Neural cell (in vitro differentiated cells): ENCODE measurements at regions not wholly inside any gene's neighbourhood (a gene's known extent, or its start where the extent isn't known, plus 50 kb on each side); places are given as distances from the start of the nearest gene placed in this dataset.
"Not testable (repeated sequence)": the region's sequence is repeated elsewhere in the genome, so short reads cannot be mapped to it uniquely, and the experiment has no call there.

Experiments used
- H2AFZ ChIP-seq: fragments of 200-600, 300-800 bp; sonication (generic), shearing (Covaris generic); 2 replicates; pipeline ENCODE4 v1.6.0; 2014; ENCODE audit warnings: low read depth, mild to moderate bottlenecking, antibody characterized with exemption, low read length, moderate library complexity
- H3F3A ChIP-seq: fragments of 200-600 bp; shearing (Covaris generic); 2 replicates; pipeline ENCODE4 v1.6.1; 2016; ENCODE audit warnings: mild to moderate bottlenecking, moderate library complexity, mixed read lengths, antibody characterized with exemption, low read length; ENCODE audit not compliant: insufficient read depth, poor library complexity, severe bottlenecking
- H3K27ac ChIP-seq: fragments of 200-600, 300-800 bp; sonication (generic), shearing (Covaris generic); 2 replicates; pipeline ENCODE4 v1.5.1; 2014; ENCODE audit warnings: mild to moderate bottlenecking, low read length, moderate library complexity
- H3K27me3 ChIP-seq: fragments of 300-800, 200-600 bp; sonication (generic), shearing (Covaris generic); 2 replicates; pipeline ENCODE4 v1.6.0; 2014; ENCODE audit warnings: mild to moderate bottlenecking, low read depth, low read length, moderate library complexity; ENCODE audit not compliant: insufficient read depth
- H3K36me3 ChIP-seq: fragments of 300-800, 200-600 bp; sonication (generic), shearing (Covaris generic); 2 replicates; pipeline ENCODE4 v1.5.1; 2014; ENCODE audit warnings: mild to moderate bottlenecking, antibody characterized with exemption, low read length, moderate library complexity; ENCODE audit not compliant: insufficient read depth
- H3K4me2 ChIP-seq: fragments of 300-800, 200-600 bp; sonication (generic), shearing (Covaris generic); 2 replicates; pipeline ENCODE4 v1.6.0; 2014; ENCODE audit warnings: mild to moderate bottlenecking, low read length
- H3K4me3 ChIP-seq: fragments of 300-800, 200-600 bp; sonication (generic), shearing (Covaris generic); 2 replicates; pipeline ENCODE4 v1.5.1; 2014; ENCODE audit warnings: mild to moderate bottlenecking, low read length, moderate library complexity
- H3K79me2 ChIP-seq: fragments of 200-600 bp; shearing (Covaris generic); replicated peaks from 2 replicates; pipeline ENCODE4 v1.6.0; 2014; ENCODE audit warnings: mild to moderate bottlenecking, low read length, moderate library complexity; ENCODE audit not compliant: insufficient read depth
- H3K9ac ChIP-seq: fragments of 300-800, 200-600 bp; sonication (generic), shearing (Covaris generic); 2 replicates; pipeline ENCODE4 v1.6.1; 2016; ENCODE audit warnings: mild to moderate bottlenecking, low read length, mixed read lengths
- H3K9me2 ChIP-seq: fragments of 200-600 bp; shearing (Covaris generic); 2 replicates; pipeline ENCODE4 v1.6.1; 2016; ENCODE audit warnings: mild to moderate bottlenecking, low read length, mixed read lengths; ENCODE audit not compliant: insufficient read depth
- H3K9me3 ChIP-seq: fragments of 200-600, 300-800 bp; sonication (generic), shearing (Covaris generic); 2 replicates; pipeline ENCODE4 v1.6.1; 2016; ENCODE audit warnings: mild to moderate bottlenecking, mixed run types, low read length, moderate library complexity, mixed read lengths
- H4K20me1 ChIP-seq: fragments of 200-600 bp; shearing (Covaris generic); 2 replicates; pipeline ENCODE4 v1.6.1; 2016; ENCODE audit warnings: mild to moderate bottlenecking, mixed run types; ENCODE audit not compliant: insufficient read depth
- EP300 ChIP-seq: fragments of 450-650 bp; conservative IDR thresholded peaks from 2 replicates; pipeline ENCODE4 v1.6.1; 2014; ENCODE audit warnings: antibody characterized with exemption, mild to moderate bottlenecking, moderate library complexity; ENCODE audit not compliant: poor library complexity, severe bottlenecking
- POLR2AphosphoS5 ChIP-seq: IDR thresholded peaks from 2 replicates; pipeline ENCODE4 v1.6.1; 2012
- RAD21 ChIP-seq: fragments of 450-650 bp; conservative IDR thresholded peaks from 2 replicates; pipeline ENCODE4 v1.6.1; 2014; ENCODE audit warnings: antibody characterized with exemption, mild to moderate bottlenecking, moderate library complexity
- SMC3 ChIP-seq: fragments of 450-650 bp; conservative IDR thresholded peaks from 2 replicates; pipeline ENCODE4 v1.6.1; 2014; ENCODE audit warnings: antibody characterized with exemption, mild to moderate bottlenecking, moderate library complexity; ENCODE audit not compliant: poor library complexity
- TAF1 ChIP-seq: IDR thresholded peaks from 2 replicates; pipeline ENCODE4 v1.6.1; 2012; ENCODE audit warnings: low read depth
- TF ChIP-seq, protein P1 (sequence below): fragments of 450-650 bp; IDR thresholded peaks from 2 replicates; pipeline ENCODE4 v1.5.1; 2014; ENCODE audit warnings: antibody characterized with exemption, mild to moderate bottlenecking, moderate library complexity; ENCODE audit not compliant: poor library complexity, severe bottlenecking
- TF ChIP-seq, protein P2 (sequence below): IDR thresholded peaks from 2 replicates; pipeline ENCODE4 v1.6.1; 2012; ENCODE audit warnings: borderline replicate concordance

DNA sequence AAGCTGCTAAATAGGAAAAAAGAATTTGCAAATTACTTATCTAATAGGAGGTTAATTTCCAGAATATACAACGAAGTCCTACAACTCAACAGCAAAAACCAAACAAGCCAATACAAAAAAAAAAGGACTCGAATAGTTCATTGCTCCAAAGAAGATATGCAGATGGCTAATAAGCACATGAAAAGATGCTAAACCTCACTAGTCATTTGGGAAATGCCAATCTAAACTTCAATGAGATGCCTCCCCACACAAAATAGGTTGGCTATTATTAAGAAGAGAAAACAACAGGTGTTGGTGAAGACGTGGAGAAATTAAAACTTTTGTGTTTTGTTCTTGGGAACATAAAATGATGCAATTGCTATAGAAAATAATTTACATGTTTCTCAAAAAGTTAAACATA is 1634.4 kb upstream of the DDX18 start:
- Histone ChIP-seq H3F3A (no peaks in the 10 kb centered on the region), H3K4me3 (no peak overlapping the region), H3K27me3 (no peaks in the 10 kb centered on the region), H3K27ac (no peak overlapping the region), H3K79me2 (no peaks in the 10 kb centered on the region), H3K9me3 (no peaks in the 10 kb centered on the region), H3K4me2 (no peak overlapping the region), H3K9me2 (no peaks in the 10 kb centered on the region), H4K20me1 (no peaks in the 10 kb centered on the region), H3K36me3 (no peaks in the 10 kb centered on the region), H3K9ac (no peak overlapping the region), H2AFZ (no peak overlapping the region)
- no peak for TF ChIP-seq SMC3

DNA sequence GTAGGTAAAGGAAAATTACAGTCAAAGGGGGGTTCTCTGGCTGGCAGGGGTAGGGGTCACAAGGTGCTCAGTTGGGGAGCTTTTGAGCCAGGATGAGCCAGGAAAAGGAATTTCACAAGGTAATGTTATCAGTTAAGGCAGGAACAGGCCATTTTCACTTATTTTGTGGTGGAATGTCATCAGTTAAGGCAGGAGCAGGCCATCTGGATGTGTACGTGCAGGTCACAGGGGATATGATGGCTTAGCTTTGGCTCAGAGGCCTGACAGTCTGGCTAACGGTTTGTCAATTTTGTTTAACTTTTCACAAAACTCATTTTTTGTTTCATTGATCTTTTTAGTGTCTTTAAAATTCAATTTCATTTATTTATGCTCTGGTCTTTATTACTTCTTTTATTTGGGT is 1623.8 kb upstream of the DDX18 start:
- H3K27ac ChIP-seq, H3K9me2 ChIP-seq, H3K4me3 ChIP-seq, H3K9me3 ChIP-seq, H3F3A ChIP-seq, H3K27me3 ChIP-seq, H3K79me2 ChIP-seq, H3K9ac ChIP-seq, H2AFZ ChIP-seq, H3K4me2 ChIP-seq, H4K20me1 ChIP-seq, H3K36me3 ChIP-seq: not testable (repeated sequence)

DNA sequence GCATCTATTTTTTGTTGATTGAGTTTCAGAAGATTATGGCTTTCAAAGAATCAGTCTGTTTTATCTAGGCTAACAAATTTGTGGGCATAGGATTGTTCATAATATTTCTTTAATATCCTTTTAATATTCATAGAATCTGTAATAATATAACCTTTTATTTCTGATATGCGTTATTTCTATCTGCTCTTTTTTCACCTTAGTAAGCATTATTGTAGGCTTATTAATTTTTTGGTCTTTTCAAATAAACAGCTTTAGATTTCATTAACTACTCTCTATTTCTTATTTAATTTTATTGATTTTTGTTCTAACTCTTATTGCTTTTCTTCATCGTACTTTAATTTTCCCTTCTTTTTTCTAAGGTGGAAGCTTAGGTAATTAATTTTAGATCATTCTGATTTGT is 1614.4 kb upstream of the DDX18 start:
- no peak overlapping the region for H3K9ac ChIP-seq
- H3K9me2 ChIP-seq = no peaks in the 10 kb centered on the region
- H4K20me1 ChIP-seq = no peaks in the 10 kb centered on the region
- H3K9me3 ChIP-seq = no peaks in the 10 kb centered on the region
- no peak for TF ChIP-seq RAD21
- TF ChIP-seq EP300 = no peak
- no peaks in the 10 kb centered on the region for H3F3A ChIP-seq
- H3K36me3 ChIP-seq = no peaks in the 10 kb centered on the region
- H3K4me2 ChIP-seq = no peak overlapping the region
- no peak overlapping the region for H3K4me3 ChIP-seq
- H3K27me3 ChIP-seq = no peaks in the 10 kb centered on the region
- no peaks in the 10 kb centered on the region for H3K79me2 ChIP-seq
- no peak overlapping the region for H2AFZ ChIP-seq
- no peak overlapping the region for H3K27ac ChIP-seq

DNA sequence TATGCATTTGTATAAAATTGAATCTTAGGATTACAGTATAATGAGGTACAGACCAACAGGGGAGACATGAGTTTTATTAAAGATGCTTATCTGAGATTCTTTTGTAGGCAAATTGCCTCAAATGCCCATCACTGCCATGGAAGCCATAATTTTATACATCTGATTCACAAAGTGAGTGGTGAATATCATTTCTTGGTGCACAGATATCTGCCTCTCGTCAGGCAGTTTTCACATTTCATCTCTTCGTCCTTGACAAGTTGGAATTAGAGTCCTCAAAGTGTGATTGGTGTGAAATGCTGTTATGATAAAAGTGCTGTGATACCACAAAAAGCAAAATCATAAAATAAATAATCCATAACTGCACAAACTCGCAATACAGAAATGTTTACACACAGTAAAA is 1602.8 kb upstream of the DDX18 start:
- no peak overlapping the region for H2AFZ ChIP-seq

More for the DNA sequence above, 1602.8 kb upstream of the DDX18 start:
- no peaks in the 10 kb centered on the region for H4K20me1 ChIP-seq
- H3K4me2 ChIP-seq = no peak overlapping the region
- H3F3A ChIP-seq = no peaks in the 10 kb centered on the region
- no peaks in the 10 kb centered on the region for H3K27me3 ChIP-seq
- H3K9me2 ChIP-seq = no peaks in the 10 kb centered on the region
- H3K36me3 ChIP-seq = no peaks in the 10 kb centered on the region
- no peaks in the 10 kb centered on the region for H3K9me3 ChIP-seq
- no peaks in the 10 kb centered on the region for H3K79me2 ChIP-seq
- TF ChIP-seq, protein P1, sequence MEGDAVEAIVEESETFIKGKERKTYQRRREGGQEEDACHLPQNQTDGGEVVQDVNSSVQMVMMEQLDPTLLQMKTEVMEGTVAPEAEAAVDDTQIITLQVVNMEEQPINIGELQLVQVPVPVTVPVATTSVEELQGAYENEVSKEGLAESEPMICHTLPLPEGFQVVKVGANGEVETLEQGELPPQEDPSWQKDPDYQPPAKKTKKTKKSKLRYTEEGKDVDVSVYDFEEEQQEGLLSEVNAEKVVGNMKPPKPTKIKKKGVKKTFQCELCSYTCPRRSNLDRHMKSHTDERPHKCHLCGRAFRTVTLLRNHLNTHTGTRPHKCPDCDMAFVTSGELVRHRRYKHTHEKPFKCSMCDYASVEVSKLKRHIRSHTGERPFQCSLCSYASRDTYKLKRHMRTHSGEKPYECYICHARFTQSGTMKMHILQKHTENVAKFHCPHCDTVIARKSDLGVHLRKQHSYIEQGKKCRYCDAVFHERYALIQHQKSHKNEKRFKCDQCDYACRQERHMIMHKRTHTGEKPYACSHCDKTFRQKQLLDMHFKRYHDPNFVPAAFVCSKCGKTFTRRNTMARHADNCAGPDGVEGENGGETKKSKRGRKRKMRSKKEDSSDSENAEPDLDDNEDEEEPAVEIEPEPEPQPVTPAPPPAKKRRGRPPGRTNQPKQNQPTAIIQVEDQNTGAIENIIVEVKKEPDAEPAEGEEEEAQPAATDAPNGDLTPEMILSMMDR = no peak
- peak; percentile 94 for TF ChIP-seq EP300
- TF ChIP-seq, protein P2, sequence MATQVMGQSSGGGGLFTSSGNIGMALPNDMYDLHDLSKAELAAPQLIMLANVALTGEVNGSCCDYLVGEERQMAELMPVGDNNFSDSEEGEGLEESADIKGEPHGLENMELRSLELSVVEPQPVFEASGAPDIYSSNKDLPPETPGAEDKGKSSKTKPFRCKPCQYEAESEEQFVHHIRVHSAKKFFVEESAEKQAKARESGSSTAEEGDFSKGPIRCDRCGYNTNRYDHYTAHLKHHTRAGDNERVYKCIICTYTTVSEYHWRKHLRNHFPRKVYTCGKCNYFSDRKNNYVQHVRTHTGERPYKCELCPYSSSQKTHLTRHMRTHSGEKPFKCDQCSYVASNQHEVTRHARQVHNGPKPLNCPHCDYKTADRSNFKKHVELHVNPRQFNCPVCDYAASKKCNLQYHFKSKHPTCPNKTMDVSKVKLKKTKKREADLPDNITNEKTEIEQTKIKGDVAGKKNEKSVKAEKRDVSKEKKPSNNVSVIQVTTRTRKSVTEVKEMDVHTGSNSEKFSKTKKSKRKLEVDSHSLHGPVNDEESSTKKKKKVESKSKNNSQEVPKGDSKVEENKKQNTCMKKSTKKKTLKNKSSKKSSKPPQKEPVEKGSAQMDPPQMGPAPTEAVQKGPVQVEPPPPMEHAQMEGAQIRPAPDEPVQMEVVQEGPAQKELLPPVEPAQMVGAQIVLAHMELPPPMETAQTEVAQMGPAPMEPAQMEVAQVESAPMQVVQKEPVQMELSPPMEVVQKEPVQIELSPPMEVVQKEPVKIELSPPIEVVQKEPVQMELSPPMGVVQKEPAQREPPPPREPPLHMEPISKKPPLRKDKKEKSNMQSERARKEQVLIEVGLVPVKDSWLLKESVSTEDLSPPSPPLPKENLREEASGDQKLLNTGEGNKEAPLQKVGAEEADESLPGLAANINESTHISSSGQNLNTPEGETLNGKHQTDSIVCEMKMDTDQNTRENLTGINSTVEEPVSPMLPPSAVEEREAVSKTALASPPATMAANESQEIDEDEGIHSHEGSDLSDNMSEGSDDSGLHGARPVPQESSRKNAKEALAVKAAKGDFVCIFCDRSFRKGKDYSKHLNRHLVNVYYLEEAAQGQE = peak; percentile 40
- no peak for TF ChIP-seq TAF1
- peak; percentile 75 for TF ChIP-seq POLR2AphosphoS5
- peak; percentile 20 for TF ChIP-seq RAD21
- no peak overlapping the region for H3K4me3 ChIP-seq
- peak overlapping the region; percentile 54 for H3K27ac ChIP-seq
- H3K9ac ChIP-seq = no peak overlapping the region
